ENCODE measurements at regions not wholly inside any gene's neighbourhood (a gene's known extent, or its start where the extent isn't known, plus 50 kb on each side); places are given as distances from the start of the nearest gene placed in this dataset.

DNA sequence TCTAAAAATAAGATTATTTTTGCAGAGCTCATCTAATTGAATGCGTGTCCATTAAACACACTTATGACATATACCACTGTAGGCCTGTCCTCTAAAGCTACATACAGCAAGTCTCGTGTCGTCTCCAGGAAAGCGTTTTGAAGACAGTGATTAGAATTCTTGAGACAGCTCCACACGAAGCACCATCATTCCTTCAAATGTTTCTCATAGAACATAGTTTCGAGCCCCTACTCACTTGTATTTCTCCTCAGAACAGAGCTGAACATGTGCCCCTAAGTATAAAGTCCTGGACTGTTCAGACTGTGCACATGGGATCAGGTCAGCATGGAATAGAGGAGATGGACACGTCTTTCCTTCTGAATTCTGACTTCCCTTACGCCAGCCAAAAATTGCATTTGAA is 64.5 kb upstream of the HMGA2 start:
- 90% methylated on average over 8 of the region's 8 CpGs for WGBS, 2 donors
- no peak for ATAC-seq
- H3K4me3 ChIP-seq = no peak overlapping the region
- no peaks in the 10 kb centered on the region for H3K36me3 ChIP-seq
- no peak overlapping the region for H3K27ac ChIP-seq
- H3K4me1 ChIP-seq = no peaks in the 10 kb centered on the region
- intact Hi-C loops (cut with DNase I) = no loop called here
- H3K27me3 ChIP-seq = peaks cover 0 to 10% (median 0%) of the 10 kb centered on the region in 7 donors
- DNase-seq = no peak
- TF ChIP-seq, protein P1, sequence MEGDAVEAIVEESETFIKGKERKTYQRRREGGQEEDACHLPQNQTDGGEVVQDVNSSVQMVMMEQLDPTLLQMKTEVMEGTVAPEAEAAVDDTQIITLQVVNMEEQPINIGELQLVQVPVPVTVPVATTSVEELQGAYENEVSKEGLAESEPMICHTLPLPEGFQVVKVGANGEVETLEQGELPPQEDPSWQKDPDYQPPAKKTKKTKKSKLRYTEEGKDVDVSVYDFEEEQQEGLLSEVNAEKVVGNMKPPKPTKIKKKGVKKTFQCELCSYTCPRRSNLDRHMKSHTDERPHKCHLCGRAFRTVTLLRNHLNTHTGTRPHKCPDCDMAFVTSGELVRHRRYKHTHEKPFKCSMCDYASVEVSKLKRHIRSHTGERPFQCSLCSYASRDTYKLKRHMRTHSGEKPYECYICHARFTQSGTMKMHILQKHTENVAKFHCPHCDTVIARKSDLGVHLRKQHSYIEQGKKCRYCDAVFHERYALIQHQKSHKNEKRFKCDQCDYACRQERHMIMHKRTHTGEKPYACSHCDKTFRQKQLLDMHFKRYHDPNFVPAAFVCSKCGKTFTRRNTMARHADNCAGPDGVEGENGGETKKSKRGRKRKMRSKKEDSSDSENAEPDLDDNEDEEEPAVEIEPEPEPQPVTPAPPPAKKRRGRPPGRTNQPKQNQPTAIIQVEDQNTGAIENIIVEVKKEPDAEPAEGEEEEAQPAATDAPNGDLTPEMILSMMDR (IDR thresholded peaks at IDR 0.05) = no peak
- no peaks in the 10 kb centered on the region for H3K9me3 ChIP-seq

DNA sequence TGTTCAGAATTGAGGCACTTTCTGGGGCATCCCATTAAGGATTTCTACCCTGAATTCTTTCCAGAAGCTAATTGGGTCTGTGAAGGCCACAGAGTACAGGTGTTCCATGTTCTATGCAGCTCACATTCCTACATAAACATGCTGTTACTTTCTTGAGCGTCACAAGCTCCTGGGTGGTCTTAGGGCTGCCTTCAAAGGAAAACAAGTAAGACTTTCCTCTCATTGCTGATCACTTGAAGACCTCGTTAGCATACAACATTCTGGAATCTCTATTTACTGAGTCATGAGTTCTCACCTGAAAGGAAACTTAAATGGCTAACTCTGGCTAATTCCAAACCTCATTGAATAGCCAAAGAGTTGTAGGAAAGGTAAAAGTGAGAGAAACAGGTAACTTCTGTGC is 63.0 kb upstream of the HMGA2 start:
- ATAC-seq (no peak), DNase-seq (no peak)
- H3K4me3 ChIP-seq = no peak overlapping the region
- intact Hi-C loops (cut with DNase I) = no loop called here
- no peaks in the 10 kb centered on the region for H3K9me3 ChIP-seq
- no peaks in the 10 kb centered on the region for H3K36me3 ChIP-seq
- TF ChIP-seq, protein P1 (IDR thresholded peaks at IDR 0.05) = no peak
- H3K4me1 ChIP-seq = peaks cover 0 to 3% (median 0%) of the 10 kb centered on the region in 9 donors
- H3K27ac ChIP-seq = no peak overlapping the region
- 78 to 79% methylated on average over 2 of the region's 2 CpGs for WGBS, 2 donors
- peaks cover 0 to 5% (median 0%) of the 10 kb centered on the region in 7 donors for H3K27me3 ChIP-seq

DNA sequence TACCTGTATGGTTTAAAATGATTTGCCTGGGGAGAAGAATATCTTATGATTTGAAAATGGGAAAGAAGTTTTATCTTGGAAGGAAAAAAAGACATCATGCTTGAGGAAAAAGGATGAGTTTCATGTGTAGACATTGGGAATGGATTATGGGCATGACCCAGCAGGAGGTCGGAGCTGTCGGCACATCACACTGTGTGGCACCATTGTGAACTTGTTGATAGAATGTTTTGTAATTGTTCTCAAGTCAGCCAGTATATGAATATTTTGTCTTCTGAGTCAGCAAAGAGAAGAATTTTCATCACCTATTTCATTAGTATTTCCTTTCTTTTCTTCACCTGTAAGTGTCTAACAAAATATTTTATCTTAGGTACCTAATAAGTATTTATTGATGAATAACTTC is 60.0 kb upstream of the HMGA2 start:
- Histone ChIP-seq H3K9me3 (no peaks in the 10 kb centered on the region), H3K27me3 (peaks cover 0 to 6% (median 0%) of the 10 kb centered on the region in 7 donors), H3K27ac (no peak overlapping the region), H3K36me3 (no peaks in the 10 kb centered on the region), H3K4me1 (peaks cover 0 to 3% (median 0%) of the 10 kb centered on the region in 9 donors), H3K4me3 (no peak overlapping the region)
- intact Hi-C loops (cut with DNase I) = no loop called here
- TF ChIP-seq, protein P1 (IDR thresholded peaks at IDR 0.05) = no peak
- ATAC-seq (no peak), DNase-seq (no peak)
- WGBS, 2 donors = 97 to 98% methylated on average over 2 of the region's 2 CpGs

DNA sequence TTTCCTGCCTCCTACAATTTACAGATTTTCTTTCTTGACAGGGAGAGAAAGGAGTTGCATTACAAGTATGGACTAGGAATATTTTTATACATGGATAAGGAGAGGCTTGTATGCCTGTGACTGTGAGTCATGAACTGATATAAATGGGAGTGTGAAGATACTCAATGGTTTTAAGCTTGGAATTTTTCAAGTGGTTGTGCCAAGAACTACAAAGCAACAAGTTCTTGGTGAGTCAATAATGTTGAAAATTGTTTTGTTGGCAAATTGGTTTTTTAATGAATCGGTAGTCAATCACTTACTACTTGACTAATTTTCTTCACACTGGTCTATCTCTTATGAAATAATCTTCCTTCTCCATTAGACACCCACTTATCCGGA is 58.9 kb upstream of the HMGA2 start:
- Histone ChIP-seq H3K27me3 (peaks cover 0 to 6% (median 0%) of the 10 kb centered on the region in 7 donors), H3K36me3 (no peaks in the 10 kb centered on the region), H3K9me3 (no peaks in the 10 kb centered on the region), H3K4me1 (peaks cover 0 to 3% (median 0%) of the 10 kb centered on the region in 9 donors), H3K27ac (peak overlapping the region in 1 of 10 donors; percentile 2), H3K4me3 (no peak overlapping the region)
- TF ChIP-seq, protein P1 (IDR thresholded peaks at IDR 0.05) = no peak
- no peak for DNase-seq
- intact Hi-C loops (cut with DNase I) = no loop called here
- ATAC-seq = peak in 2 of 8 donors; percentile 42 to 71
- WGBS, 2 donors = 70 to 71% methylated on average over 2 of the region's 2 CpGs

Data from heart right ventricle (tissue), 16 donors.